ENCODE measurements at regions not wholly inside any gene's neighbourhood (a gene's known extent, or its start where the extent isn't known, plus 50 kb on each side); places are given as distances from the start of the nearest gene placed in this dataset.

DNA sequence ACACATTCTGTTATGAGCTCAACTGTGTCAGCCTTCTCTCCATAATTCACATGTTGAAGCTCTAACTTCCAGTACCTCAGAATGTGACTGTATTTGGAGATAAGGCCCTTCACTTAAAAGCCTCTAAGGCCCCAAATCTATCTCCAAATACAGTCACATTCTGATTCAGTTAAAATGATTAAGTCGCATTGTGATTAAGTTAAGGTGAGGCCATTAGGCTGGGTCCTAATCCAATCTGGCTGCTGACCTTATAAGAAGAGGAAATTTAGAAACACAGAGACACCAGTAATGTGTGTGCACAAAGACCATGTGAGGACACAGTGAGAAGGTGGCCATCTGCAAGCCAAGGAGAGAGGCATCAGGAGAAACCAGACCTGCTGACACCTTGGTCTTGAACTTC lies 141.6 kb downstream of the GXYLT1 start:
- no peak for DNase-seq (ENCODE audit: low spot score)
- in situ Hi-C loops (cut with MboI; ENCODE audit: low sequenced_read_pairs, unreplicated experiment): loop anchor here (25.0 kb wide), 2 partner anchors 716 to 1066 kb away; no protein-coding TSS in a partner anchor
- TF ChIP-seq, protein P1, sequence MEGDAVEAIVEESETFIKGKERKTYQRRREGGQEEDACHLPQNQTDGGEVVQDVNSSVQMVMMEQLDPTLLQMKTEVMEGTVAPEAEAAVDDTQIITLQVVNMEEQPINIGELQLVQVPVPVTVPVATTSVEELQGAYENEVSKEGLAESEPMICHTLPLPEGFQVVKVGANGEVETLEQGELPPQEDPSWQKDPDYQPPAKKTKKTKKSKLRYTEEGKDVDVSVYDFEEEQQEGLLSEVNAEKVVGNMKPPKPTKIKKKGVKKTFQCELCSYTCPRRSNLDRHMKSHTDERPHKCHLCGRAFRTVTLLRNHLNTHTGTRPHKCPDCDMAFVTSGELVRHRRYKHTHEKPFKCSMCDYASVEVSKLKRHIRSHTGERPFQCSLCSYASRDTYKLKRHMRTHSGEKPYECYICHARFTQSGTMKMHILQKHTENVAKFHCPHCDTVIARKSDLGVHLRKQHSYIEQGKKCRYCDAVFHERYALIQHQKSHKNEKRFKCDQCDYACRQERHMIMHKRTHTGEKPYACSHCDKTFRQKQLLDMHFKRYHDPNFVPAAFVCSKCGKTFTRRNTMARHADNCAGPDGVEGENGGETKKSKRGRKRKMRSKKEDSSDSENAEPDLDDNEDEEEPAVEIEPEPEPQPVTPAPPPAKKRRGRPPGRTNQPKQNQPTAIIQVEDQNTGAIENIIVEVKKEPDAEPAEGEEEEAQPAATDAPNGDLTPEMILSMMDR (IDR thresholded peaks at IDR 0.05; ENCODE audit: borderline replicate concordance, control extremely low read depth, extremely low read depth, insufficient read depth, missing control alignments): no peak

GRCh38 chr12:42002563-42002962 lies 142.1 kb downstream of the GXYLT1 start:
- in situ Hi-C loops (cut with MboI; ENCODE audit: low sequenced_read_pairs, unreplicated experiment): loop anchor here (25.0 kb wide), 2 partner anchors 715 to 1065 kb away; no protein-coding TSS in a partner anchor
- TF ChIP-seq, protein P1 (IDR thresholded peaks at IDR 0.05; ENCODE audit: borderline replicate concordance, control extremely low read depth, extremely low read depth, insufficient read depth, missing control alignments): no peak
- DNase-seq (ENCODE audit: low spot score): no peak

DNA sequence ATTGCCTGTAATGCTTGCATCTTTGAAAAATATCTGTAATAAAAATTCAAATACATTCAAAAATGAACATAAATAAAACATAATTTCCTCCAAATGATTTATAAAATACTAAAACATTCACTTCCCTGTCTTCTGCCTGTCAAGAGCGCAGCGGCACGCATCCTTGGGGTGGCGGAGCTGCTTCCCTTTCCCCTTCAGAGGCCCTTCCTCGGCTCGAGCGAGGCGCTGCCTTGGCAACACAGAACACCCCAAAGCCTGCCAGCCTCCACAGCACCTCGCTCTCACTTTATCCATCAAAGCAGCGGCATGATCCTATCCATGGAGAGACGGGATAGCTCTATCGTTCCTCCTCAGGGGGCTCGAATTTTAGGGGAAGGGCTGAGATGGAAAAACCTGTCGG lies 146.2 kb downstream of the GXYLT1 start:
- in situ Hi-C loops (cut with MboI; ENCODE audit: low sequenced_read_pairs, unreplicated experiment): no loop called here
- no peak for DNase-seq (ENCODE audit: low spot score)
- TF ChIP-seq, protein P1 (IDR thresholded peaks at IDR 0.05; ENCODE audit: borderline replicate concordance, control extremely low read depth, extremely low read depth, insufficient read depth, missing control alignments): no peak

DNA sequence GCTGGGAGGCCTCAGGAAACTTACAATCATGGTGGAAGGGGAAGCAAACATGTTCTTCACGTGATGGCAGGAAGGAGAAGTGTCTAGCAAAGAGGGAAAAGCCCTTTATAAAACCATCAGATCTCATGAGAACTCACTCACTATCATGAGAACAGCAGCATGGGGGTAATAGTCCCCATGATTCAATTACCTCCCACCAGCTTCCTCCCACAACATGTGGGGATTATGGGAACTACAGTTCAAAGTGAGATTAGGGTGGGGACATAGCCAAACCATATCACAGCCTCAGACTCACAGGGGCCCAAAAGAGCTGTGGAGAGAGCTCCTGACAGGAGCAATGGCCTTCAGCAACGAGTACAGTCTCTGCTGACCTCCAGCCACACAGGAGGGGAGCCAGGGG lies 151.4 kb downstream of the GXYLT1 start:
- no peak for DNase-seq (ENCODE audit: low spot score)
- in situ Hi-C loops (cut with MboI; ENCODE audit: low sequenced_read_pairs, unreplicated experiment): no loop called here
- TF ChIP-seq, protein P1 (IDR thresholded peaks at IDR 0.05; ENCODE audit: borderline replicate concordance, control extremely low read depth, extremely low read depth, insufficient read depth, missing control alignments): no peak

- in situ Hi-C loops (cut with MboI; ENCODE audit: low sequenced_read_pairs, unreplicated experiment): no loop called here
- TF ChIP-seq, protein P1 (IDR thresholded peaks at IDR 0.05; ENCODE audit: borderline replicate concordance, control extremely low read depth, extremely low read depth, insufficient read depth, missing control alignments): no peak
- DNase-seq (ENCODE audit: low spot score): no peak
These were observed 151.9 kb downstream of the GXYLT1 start for GRCh38 chr12:41992692-41993215.

GRCh38 chr12:41992022-41992421 lies 152.7 kb downstream of the GXYLT1 start:
- DNase-seq (ENCODE audit: low spot score): no peak
- TF ChIP-seq, protein P1 (IDR thresholded peaks at IDR 0.05; ENCODE audit: borderline replicate concordance, control extremely low read depth, extremely low read depth, insufficient read depth, missing control alignments): no peak
- in situ Hi-C loops (cut with MboI; ENCODE audit: low sequenced_read_pairs, unreplicated experiment): no loop called here

All from GM13976 (cell line).